Astrocyte (in vitro differentiated cells and primary cell): ENCODE measurements at regions not wholly inside any gene's neighbourhood (a gene's known extent, or its start where the extent isn't known, plus 50 kb on each side); places are given as distances from the start of the nearest gene placed in this dataset.

Experiments used
- DNase-seq: peaks from one replicate; pipeline ENCODE4 v3.0.0-alpha.2; 2010; ENCODE audit warnings: low read depth
- FAIRE-seq: peaks from 2 replicates; lab custom pipeline; 2011; peaks lifted over from hg19 to GRCh38; lab: Jason Lieb, UNC
- H2AFZ ChIP-seq: 2 replicates; pipeline ENCODE4 v1.6.0; 2012; ENCODE audit warnings: low read depth, low read length, inconsistent platforms
- H3K27ac ChIP-seq: 2 replicates; pipeline ENCODE4 v1.5.1; 2011; ENCODE audit warnings: low read depth, low read length, inconsistent platforms
- H3K27me3 ChIP-seq: 2 replicates; pipeline ENCODE4 v1.6.0; 2011; ENCODE audit warnings: low read length, inconsistent platforms; ENCODE audit not compliant: insufficient read depth
- H3K36me3 ChIP-seq: 2 replicates; pipeline ENCODE4 v1.5.1; 2011; ENCODE audit warnings: low read length, inconsistent platforms; ENCODE audit not compliant: insufficient read depth
- H3K4me1 ChIP-seq: 2 replicates; pipeline ENCODE4 v1.5.1; 2011; ENCODE audit warnings: low read length, inconsistent platforms; ENCODE audit not compliant: insufficient read depth
- H3K4me2 ChIP-seq: 2 replicates; pipeline ENCODE4 v1.6.0; 2012; ENCODE audit warnings: low read length, inconsistent platforms
- H3K4me3 ChIP-seq: 2 replicates; pipeline ENCODE4 v1.5.1; 2011; ENCODE audit warnings: low read depth, mild to moderate bottlenecking, low read length, inconsistent platforms; ENCODE audit not compliant: insufficient read depth
- H3K79me2 ChIP-seq: 2 replicates; pipeline ENCODE4 v1.6.0; 2012; ENCODE audit warnings: mild to moderate bottlenecking, low read length, inconsistent platforms; ENCODE audit not compliant: insufficient read depth
- H3K9ac ChIP-seq: 2 replicates; pipeline ENCODE4 v1.6.0; 2012; ENCODE audit warnings: mild to moderate bottlenecking, low read length, inconsistent platforms
- H3K9me3 ChIP-seq: 2 replicates; pipeline ENCODE4 v1.5.1; 2012; ENCODE audit warnings: low read depth, mild to moderate bottlenecking, low read length, inconsistent platforms; ENCODE audit not compliant: insufficient read depth
- H4K20me1 ChIP-seq: 2 replicates; pipeline ENCODE4 v1.6.0; 2012; ENCODE audit warnings: low read length, inconsistent platforms; ENCODE audit not compliant: insufficient read depth
- H3K27ac Mint-ChIP-seq: one replicate; pipeline ENCODE4 v1.8.0; 2021; ENCODE audit warnings: mild to moderate bottlenecking, mixed read lengths; ENCODE audit not compliant: unreplicated experiment
- H3K27me3 Mint-ChIP-seq: one replicate; pipeline ENCODE4 v1.8.0; 2021; ENCODE audit warnings: low read depth, mixed read lengths; ENCODE audit not compliant: unreplicated experiment
- H3K36me3 Mint-ChIP-seq: one replicate; pipeline ENCODE4 v1.8.0; 2021; ENCODE audit warnings: low read depth, mixed read lengths; ENCODE audit not compliant: unreplicated experiment
- H3K4me1 Mint-ChIP-seq: one replicate; pipeline ENCODE4 v1.8.0; 2021; ENCODE audit warnings: low read depth, mixed read lengths; ENCODE audit not compliant: unreplicated experiment
- H3K4me3 Mint-ChIP-seq: one replicate; pipeline ENCODE4 v1.8.0; 2021; ENCODE audit warnings: mild to moderate bottlenecking, moderate library complexity, mixed read lengths; ENCODE audit not compliant: unreplicated experiment
- H3K9me3 Mint-ChIP-seq: one replicate; pipeline ENCODE4 v1.8.0; 2021; ENCODE audit warnings: mild to moderate bottlenecking, mixed read lengths; ENCODE audit not compliant: unreplicated experiment
- CTCF ChIP-seq: IDR thresholded peaks from 2 replicates; pipeline ENCODE4 v1.5.1; 2011; ENCODE audit warnings: low read depth, mild to moderate bottlenecking, inconsistent platforms, low read length, moderate library complexity; ENCODE audit not compliant: insufficient read depth
- EZH2 ChIP-seq: IDR thresholded peaks from 2 replicates; pipeline ENCODE4 v1.6.1; 2012; ENCODE audit warnings: mild to moderate bottlenecking, low read length, inconsistent platforms; ENCODE audit not compliant: insufficient read depth

GRCh38 chr15:88975891-88976290 is 62.7 kb upstream of the MFGE8 start:
- H3K4me3 ChIP-seq: no peak overlapping the region
- TF ChIP-seq EZH2: no peak
- TF ChIP-seq CTCF: no peak
- H3K4me1 ChIP-seq: no peaks in the 10 kb centered on the region
- no peaks in the 10 kb centered on the region for H3K27me3 ChIP-seq
- no peak overlapping the region for H3K4me2 ChIP-seq
- no peaks in the 10 kb centered on the region for H3K36me3 ChIP-seq
- H3K4me1 Mint-ChIP-seq: peaks cover 4% of the 10 kb centered on the region
- no peak overlapping the region for H2AFZ ChIP-seq
- FAIRE-seq: no peak
- H3K27ac ChIP-seq: no peak overlapping the region
- H3K79me2 ChIP-seq: no peaks in the 10 kb centered on the region
- peaks cover 18% of the 10 kb centered on the region for H3K9me3 Mint-ChIP-seq
- H3K9ac ChIP-seq: no peak overlapping the region
- no peaks in the 10 kb centered on the region for H4K20me1 ChIP-seq
- peaks cover 3% of the 10 kb centered on the region for H3K36me3 Mint-ChIP-seq
- H3K27ac Mint-ChIP-seq: no peak overlapping the region
- H3K9me3 ChIP-seq: peaks cover 2% of the 10 kb centered on the region
- peak; percentile 23 for DNase-seq
- no peak overlapping the region for H3K4me3 Mint-ChIP-seq
- H3K27me3 Mint-ChIP-seq: no peaks in the 10 kb centered on the region

DNA sequence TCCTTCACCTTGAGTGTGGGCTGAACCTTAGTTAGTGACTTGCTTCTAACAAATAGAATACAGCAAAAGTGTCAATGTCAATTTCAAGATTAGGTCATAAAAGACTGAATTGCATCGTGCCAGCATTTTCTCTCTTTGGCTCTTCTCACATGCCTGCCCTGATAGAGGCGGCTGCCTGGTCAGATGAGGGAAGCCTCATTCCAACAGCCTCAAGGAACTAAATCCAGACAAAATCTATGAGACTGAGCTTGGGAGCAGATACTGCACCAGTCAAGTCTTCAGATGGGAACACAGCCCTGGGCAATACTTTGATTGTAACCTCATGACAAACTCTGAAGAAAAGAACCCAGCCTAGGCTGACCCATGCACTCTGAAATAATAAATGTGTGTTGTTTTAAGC is 63.5 kb upstream of the MFGE8 start:
- Histone ChIP-seq H3K4me3 (no peak overlapping the region), H3K4me1 (peaks cover under 1% of the 10 kb centered on the region), H3K27me3 (no peaks in the 10 kb centered on the region), H2AFZ (no peak overlapping the region), H3K4me2 (no peak overlapping the region), H3K36me3 (no peaks in the 10 kb centered on the region), H4K20me1 (no peaks in the 10 kb centered on the region), H3K27ac (no peak overlapping the region), H3K9ac (no peak overlapping the region), H3K79me2 (no peaks in the 10 kb centered on the region), H3K9me3 (peaks cover 2% of the 10 kb centered on the region)
- Mint-ChIP-seq H3K36me3 (peaks cover 3% of the 10 kb centered on the region), H3K4me3 (no peak overlapping the region), H3K27ac (no peak overlapping the region), H3K27me3 (no peaks in the 10 kb centered on the region), H3K9me3 (peaks cover 15% of the 10 kb centered on the region), H3K4me1 (peaks cover 4% of the 10 kb centered on the region)
- no peak for TF ChIP-seq CTCF
- no peak for TF ChIP-seq EZH2
- no peak for FAIRE-seq
- DNase-seq: no peak

- Histone ChIP-seq H3K79me2 (no peaks in the 10 kb centered on the region), H3K4me3 (no peak overlapping the region), H3K9ac (no peak overlapping the region), H3K27ac (no peak overlapping the region), H3K4me2 (no peak overlapping the region), H3K9me3 (peaks cover 2% of the 10 kb centered on the region), H4K20me1 (no peaks in the 10 kb centered on the region), H3K27me3 (no peaks in the 10 kb centered on the region), H3K36me3 (no peaks in the 10 kb centered on the region), H3K4me1 (peaks cover 15% of the 10 kb centered on the region), H2AFZ (no peak overlapping the region)
- TF ChIP-seq EZH2: no peak
- no peak for TF ChIP-seq CTCF
- FAIRE-seq (no peak), DNase-seq (no peak)
- Mint-ChIP-seq H3K4me3 (no peak overlapping the region), H3K36me3 (no peaks in the 10 kb centered on the region), H3K9me3 (peaks cover 6% of the 10 kb centered on the region), H3K27me3 (no peaks in the 10 kb centered on the region), H3K4me1 (peaks cover 4% of the 10 kb centered on the region), H3K27ac (no peak overlapping the region)
Measured at GRCh38 chr15:88979674-88980073, 66.5 kb upstream of the MFGE8 start.
